Right kidney (tissue), 1 donor: ENCODE measurements at regions not wholly inside any gene's neighbourhood (a gene's known extent, or its start where the extent isn't known, plus 50 kb on each side); places are given as distances from the start of the nearest gene placed in this dataset.

Source experiments
- DNase-seq: peaks from one replicate; pipeline ENCODE4 v3.0.0-alpha.2; 2016

GRCh38 chr1:72936151-72936740 lies 653.9 kb upstream of the NEGR1 start:
- DNase-seq, result no peak

GRCh38 chr1:72932025-72932424 lies 649.7 kb upstream of the NEGR1 start:
- DNase-seq, result no peak

DNA sequence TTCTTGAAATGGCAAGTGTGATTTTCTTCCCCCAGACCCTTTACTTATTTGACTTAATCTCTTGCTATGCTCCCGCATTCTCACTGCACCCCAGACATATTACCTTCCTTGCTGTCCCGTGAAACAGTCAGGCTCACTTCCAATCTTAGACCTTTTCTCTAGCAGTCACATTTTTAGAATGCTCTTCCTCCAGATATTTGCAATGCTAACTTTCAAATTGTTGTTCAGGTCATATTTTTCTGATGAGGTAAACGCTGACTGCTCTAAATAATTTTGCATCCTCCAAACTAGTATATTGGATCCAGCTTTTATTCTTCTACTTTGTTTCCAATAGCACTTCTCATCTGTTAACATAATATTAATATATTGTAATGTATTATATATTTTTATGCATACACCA lies 648.2 kb upstream of the NEGR1 start:
- DNase-seq, result no peak

GRCh38 chr1:72918940-72919339 lies 636.6 kb upstream of the NEGR1 start:
- DNase-seq, result no peak

DNA sequence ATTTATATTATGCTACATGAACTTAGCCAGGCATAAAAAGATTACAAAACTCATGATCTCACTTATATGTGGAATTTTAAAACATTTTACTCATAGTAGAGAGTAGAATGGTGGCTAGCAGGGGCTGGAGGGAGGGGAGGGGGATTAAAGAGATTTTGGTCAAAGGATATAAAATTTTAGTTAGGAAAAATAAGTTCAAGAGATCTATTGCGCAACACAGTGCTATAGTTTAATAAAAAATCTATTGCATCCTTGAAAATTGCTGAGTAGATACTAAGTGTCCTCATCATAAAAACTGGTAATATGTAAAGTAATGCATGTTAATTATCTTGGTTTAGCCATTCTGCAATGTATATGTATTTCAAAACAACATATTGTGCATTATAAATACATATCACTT lies 635.6 kb upstream of the NEGR1 start:
- DNase-seq, result no peak

DNA sequence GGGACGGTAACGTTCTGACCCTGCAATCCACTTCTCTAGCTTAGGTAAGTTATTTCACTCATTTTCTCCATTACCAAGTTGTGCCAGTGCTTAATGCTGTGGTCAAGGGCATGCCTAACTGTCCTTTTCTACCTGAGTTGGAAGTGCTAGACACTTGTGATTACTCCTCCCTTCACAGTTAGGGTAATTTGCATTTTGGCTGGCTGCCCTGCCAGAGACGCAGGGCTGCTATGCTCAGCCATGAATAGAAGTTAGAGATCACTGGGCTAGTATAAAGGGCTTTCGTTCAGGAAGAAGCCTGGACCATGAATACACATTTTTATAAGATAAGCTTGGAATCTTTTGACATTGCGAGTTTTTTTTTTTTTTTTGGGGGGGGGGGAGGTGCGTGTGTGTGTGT lies 633.2 kb upstream of the NEGR1 start:
- no peak for DNase-seq

DNA sequence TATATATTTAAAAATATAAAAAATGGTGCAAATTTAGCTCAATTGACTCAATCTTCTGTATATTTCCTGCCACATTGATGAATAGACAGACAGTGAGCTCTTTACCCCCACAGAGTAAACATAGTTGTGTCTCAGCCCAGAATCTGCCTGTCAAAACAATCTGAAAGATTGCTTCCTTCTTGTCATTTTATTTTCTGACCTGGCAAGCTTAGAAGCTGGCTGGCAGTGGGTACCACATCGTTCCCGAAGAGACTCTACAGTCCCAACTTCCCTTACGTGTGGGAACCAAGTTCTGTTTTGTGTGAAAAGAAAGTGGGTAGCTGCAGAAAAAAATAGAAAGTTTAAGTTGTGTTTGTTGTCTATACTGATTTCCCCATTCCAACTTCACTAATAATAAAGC lies 629.3 kb upstream of the NEGR1 start:
- DNase-seq, result no peak

GRCh38 chr1:72896256-72896655 lies 613.9 kb upstream of the NEGR1 start:
- DNase-seq, result no peak

DNA sequence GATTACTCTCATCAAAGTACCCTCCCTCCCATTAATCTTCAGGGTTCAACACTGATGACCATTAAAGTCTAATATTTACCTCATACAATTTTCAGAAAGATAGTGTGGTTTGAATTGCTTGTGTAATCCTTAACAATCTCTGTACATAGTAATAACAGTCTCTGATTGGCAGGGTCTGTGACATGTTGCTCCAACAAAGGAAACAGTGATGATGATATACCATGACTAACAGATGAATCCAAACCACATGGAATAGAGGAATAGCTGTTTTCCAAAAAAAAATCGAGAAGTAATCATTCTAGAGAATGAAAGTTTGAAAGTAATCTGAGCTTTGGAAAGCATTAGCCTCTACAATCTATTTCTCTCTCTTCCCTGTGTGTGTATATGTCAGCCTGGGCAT lies 610.1 kb upstream of the NEGR1 start:
- DNase-seq, result no peak

GRCh38 chr1:72891976-72892375 lies 609.6 kb upstream of the NEGR1 start:
- DNase-seq, result no peak

DNA sequence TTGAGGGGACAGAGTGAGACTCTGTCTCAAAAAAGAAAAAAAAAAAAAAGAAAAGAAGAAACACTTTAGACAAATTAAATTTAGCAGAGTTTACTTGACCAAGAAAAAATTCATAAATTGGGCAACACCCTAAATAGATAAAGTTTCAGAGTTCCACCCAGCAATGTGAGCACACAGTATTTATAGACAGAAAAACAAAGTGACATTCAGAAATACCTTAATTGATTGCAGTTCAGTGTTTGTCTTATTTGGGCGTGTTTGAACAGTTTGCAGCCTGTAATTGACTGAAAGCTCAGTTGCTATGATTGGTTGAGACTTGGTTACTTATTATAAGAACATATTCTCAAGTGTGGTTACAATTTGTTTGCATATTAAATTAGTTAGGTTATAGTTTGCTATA lies 603.5 kb upstream of the NEGR1 start:
- DNase-seq, result no peak

- DNase-seq, result no peak
Observed at GRCh38 chr1:72885017-72885416, 602.7 kb upstream of the NEGR1 start.

DNA sequence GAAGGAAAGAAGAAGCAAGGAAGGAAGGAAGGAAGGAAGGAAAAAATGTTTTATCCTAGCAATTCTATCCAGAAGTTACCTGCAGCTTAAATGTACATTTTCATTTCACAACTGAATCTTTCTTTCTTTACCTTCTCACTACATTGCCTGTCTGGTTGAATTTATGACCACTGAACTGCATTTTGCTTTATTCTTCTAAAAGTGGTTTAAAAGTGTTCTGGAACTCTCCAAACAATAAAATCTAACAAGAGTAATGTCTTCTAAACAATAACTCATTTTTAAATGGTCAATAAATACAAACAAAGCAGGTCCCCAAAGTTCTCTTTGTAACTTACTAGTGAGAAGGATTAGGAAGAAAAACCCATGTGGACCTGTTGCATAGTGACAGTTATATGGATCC lies 587.5 kb upstream of the NEGR1 start:
- DNase-seq, result no peak

DNA sequence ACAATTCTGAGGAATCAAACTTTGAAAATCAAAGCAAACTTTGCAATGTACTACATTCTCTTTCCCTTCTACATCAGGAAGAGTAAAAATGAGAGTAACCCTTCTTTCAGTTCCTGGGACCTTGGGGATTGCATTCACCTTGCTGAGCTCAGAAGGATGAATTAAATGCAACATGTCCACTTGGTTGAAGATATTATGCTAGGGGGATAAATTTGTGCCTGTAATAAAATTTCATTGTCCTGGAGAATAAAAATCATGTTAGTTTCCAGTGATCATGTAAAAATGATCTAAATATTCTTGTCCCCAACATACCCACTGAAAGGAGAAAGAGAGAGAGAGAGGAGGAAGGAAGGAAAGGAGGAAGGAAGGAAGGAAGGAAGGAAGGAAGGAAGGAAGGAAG lies 587.1 kb upstream of the NEGR1 start:
- DNase-seq, result no peak

- no peak for DNase-seq
Observed at GRCh38 chr1:72851597-72851996, 569.3 kb upstream of the NEGR1 start.

- DNase-seq, result no peak
Observed at GRCh38 chr1:72848997-72849396, 566.7 kb upstream of the NEGR1 start.

DNA sequence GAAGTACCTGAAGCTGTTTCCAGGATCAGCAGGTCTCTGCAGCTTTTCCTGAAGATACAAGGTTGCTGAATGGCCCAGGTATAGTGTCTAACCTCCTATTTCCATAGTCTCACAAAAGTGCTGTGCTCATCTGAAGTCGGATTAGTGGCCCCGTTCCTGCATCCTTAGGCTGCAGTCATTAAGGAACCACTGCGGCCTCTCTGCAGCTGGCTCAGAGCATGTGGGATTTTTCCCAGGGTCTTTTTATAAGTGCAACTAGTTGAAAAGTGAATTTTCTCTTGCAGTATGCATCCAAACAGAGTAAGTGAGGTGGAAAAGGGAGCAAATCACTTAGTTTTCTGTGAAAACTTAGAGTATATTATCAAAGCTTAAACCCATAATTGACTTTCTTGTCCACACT lies 565.3 kb upstream of the NEGR1 start:
- no peak for DNase-seq

GRCh38 chr1:72846476-72847278 lies 564.3 kb upstream of the NEGR1 start:
- no peak for DNase-seq

DNA sequence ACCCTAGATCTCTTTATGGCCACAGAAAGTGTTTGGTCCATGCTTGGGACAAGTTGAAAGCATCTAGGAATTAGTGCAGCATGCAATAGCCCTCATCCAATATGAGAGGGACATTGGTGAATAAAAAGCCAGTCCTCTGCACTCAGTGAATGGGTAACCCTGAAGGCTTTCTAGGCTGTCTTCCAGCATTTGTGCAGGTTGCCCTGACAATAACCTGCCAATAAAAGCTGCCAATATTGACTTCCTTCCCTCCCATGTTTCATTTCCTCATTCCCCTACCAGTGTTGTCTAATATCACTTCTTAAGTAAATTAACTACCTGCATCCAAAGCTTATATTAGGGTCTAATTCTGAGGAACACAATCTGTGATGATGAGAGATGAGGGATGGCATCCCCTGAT lies 563.6 kb upstream of the NEGR1 start:
- DNase-seq, result no peak

DNA sequence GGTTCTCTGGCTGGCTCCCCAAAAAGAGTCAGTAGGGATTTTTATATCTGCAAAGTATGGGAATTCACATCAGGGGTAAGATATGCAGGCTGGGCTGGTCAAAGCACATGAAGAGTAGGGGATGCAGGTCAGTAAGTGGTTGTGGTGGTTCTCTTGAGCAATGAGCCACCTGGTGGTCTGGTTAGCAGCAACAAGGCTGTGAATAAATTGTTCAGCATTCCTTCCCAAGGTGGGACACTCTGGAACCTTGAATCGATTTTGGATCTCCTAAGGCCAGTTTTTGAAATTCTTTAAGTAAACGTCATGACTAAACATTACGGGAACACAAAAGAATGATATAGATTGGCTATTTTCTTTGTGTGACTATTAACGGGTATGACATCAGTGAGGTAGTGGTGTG lies 563.0 kb upstream of the NEGR1 start:
- no peak for DNase-seq

DNA sequence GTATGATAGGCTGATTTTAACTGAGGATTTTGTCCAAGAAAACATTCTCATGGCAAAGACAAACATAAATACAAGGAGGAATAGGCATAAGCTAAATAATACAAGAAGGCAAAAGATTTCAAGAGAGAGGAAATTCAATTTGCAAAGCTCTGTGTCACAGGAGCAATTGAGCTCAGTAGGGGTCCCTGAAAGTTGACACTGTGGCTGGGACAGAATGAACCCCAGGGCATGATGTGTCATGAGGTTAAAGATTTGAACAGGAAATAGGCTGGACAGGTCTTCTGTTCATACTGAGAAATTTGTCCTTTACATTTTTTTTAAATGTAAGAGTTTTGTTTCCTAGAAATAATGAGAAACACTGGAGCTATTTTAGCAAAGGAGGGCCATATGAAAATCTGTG lies 555.4 kb upstream of the NEGR1 start:
- no peak for DNase-seq

- DNase-seq, result no peak
Observed at GRCh38 chr1:72830606-72831390, 548.5 kb upstream of the NEGR1 start.

DNA sequence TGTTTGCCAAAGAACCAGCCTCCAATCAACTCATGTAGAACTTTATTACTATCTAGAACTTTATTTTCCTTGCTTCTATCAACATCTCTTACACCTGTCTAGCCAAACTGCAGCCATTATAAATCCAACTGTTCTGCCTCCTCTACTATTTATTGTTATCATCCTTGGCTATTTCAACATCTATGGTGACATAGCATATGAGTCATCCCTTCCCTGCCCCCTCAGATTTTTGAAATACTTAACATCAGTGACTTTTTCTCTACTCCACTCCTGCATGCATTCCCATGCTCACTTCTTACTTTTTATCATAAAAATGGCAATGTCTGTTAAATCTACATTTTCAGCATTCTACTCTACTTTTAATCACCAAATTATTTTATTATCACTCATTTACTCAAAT lies 544.9 kb upstream of the NEGR1 start:
- no peak for DNase-seq

GRCh38 chr1:72804541-72804940 lies 522.2 kb upstream of the NEGR1 start:
- DNase-seq, result no peak
